OCI-LY7 (cell line): ENCODE measurements at regions not wholly inside any gene's neighbourhood (a gene's known extent, or its start where the extent isn't known, plus 50 kb on each side); places are given as distances from the start of the nearest gene placed in this dataset.

Experiments used
- BruUV-seq: library from RNA; stranded (reverse); fragments of 400-500 nt; replicated peaks from 2 replicates; lab custom pipeline; 2021; lab: Mats Ljungman, UMichigan
- CTCF ChIA-PET: fragments of 300-600 bp; sonication (Branson Sonifier 250); formaldehyde crosslinking; loops from one replicate; lab custom pipeline; 2022; ENCODE audit warnings: antibody characterized with exemption; ENCODE audit not compliant: unreplicated experiment; lab: Charles Lee
- POLR2A ChIA-PET: fragments of 300-600 bp; sonication (Branson Sonifier 250); formaldehyde crosslinking; loops from one replicate; lab custom pipeline; 2022; ENCODE audit warnings: antibody characterized with exemption; lab: Charles Lee
- DNase-seq: peaks from one replicate; pipeline ENCODE4 v3.0.0-alpha.2; 2015; ENCODE audit warnings: low spot score
- H2AFZ ChIP-seq: fragments of 200-600 bp; sonication (generic), shearing (Covaris generic); 2 replicates; pipeline ENCODE4 v1.6.1; 2014; ENCODE audit warnings: mild to moderate bottlenecking, antibody characterized with exemption, low read length, moderate library complexity
- H3K27ac ChIP-seq: fragments of 200-600 bp; sonication (generic); 2 replicates; pipeline ENCODE4 v1.5.1; 2014; ENCODE audit warnings: mixed run types, low read depth, mild to moderate bottlenecking, moderate library complexity, low read length, inconsistent platforms; ENCODE audit not compliant: poor library complexity, severe bottlenecking
- H3K36me3 ChIP-seq: fragments of 200-600 bp; sonication (generic); 2 replicates; pipeline ENCODE4 v1.6.1; 2014; ENCODE audit warnings: mild to moderate bottlenecking, antibody characterized with exemption, low read length, moderate library complexity, mixed read lengths; ENCODE audit not compliant: insufficient read depth
- H3K4me1 ChIP-seq: fragments of 200-600 bp; sonication (generic); 2 replicates; pipeline ENCODE4 v1.5.1; 2014; ENCODE audit warnings: mild to moderate bottlenecking, low read length; ENCODE audit not compliant: insufficient read depth, poor library complexity, severe bottlenecking
- H3K4me2 ChIP-seq: fragments of 200-600 bp; sonication (generic); 2 replicates; pipeline ENCODE4 v1.6.1; 2014; ENCODE audit warnings: mild to moderate bottlenecking, low read length
- H3K4me3 ChIP-seq: fragments of 200-600 bp; sonication (generic); 2 replicates; pipeline ENCODE4 v1.5.1; 2014; ENCODE audit warnings: mild to moderate bottlenecking, low read depth, low read length; ENCODE audit not compliant: poor library complexity, severe bottlenecking
- H3K79me2 ChIP-seq: fragments of 200-600 bp; sonication (generic); 2 replicates; pipeline ENCODE4 v1.6.1; 2016; ENCODE audit warnings: low read depth, mild to moderate bottlenecking, low read length, moderate library complexity, mixed read lengths; ENCODE audit not compliant: insufficient read depth
- H3K9me2 ChIP-seq: fragments of 200-600 bp; sonication (generic); 2 replicates; pipeline ENCODE4 v1.6.1; 2016; ENCODE audit warnings: mild to moderate bottlenecking, low read length, mixed read lengths; ENCODE audit not compliant: insufficient read depth
- H3K9me3 ChIP-seq: fragments of 200-600 bp; sonication (generic); 2 replicates; pipeline ENCODE4 v1.6.1; 2014; ENCODE audit warnings: mild to moderate bottlenecking, mixed run types, low read length, mixed read lengths
- H4K20me1 ChIP-seq: fragments of 200-600 bp; sonication (generic); 2 replicates; pipeline ENCODE4 v1.6.1; 2014; ENCODE audit warnings: mild to moderate bottlenecking, antibody characterized with exemption, low read length, moderate library complexity, mixed read lengths; ENCODE audit not compliant: insufficient read depth
- CTCF ChIP-seq: fragments of 200-600 bp; sonication (generic); conservative IDR thresholded peaks from 2 replicates; pipeline ENCODE4 v1.5.1; 2014; ENCODE audit warnings: mild to moderate bottlenecking, antibody characterized with exemption, low read length, moderate library complexity, mixed read lengths
- EZH2phosphoT487 ChIP-seq: fragments of 200-600 bp; sonication (generic); IDR thresholded peaks from 2 replicates; pipeline ENCODE4 v1.6.1; 2018; ENCODE audit warnings: low read depth, borderline replicate concordance, mild to moderate bottlenecking, mixed run types, antibody characterized with exemption, low read length, moderate library complexity, mixed read lengths
- intact Hi-C: fragments of 100-400 bp; cut with micrococcal nuclease; formaldehyde crosslinking; loops from one replicate; pipeline ENCODE4 v1.10.0; 2022; ENCODE audit not compliant: unreplicated experiment

GRCh38 chr6:40909811-40910210 lies 129.2 kb downstream of the UNC5CL start:
- no peaks in the 10 kb centered on the region for H3K9me2 ChIP-seq
- H3K9me3 ChIP-seq = no peaks in the 10 kb centered on the region
- no peaks in the 10 kb centered on the region for H3K79me2 ChIP-seq
- H3K36me3 ChIP-seq = no peaks in the 10 kb centered on the region
- H3K4me2 ChIP-seq = no peak overlapping the region
- no TSS peak for BruUV-seq
- POLR2A ChIA-PET = interaction anchor here (0.7 kb wide), 1 partner anchor 722 kb away, joined by 3 read pairs; no protein-coding TSS in a partner anchor
- H3K4me1 ChIP-seq = no peaks in the 10 kb centered on the region
- no peak for DNase-seq
- CTCF ChIA-PET = no interaction called here
- no peak overlapping the region for H2AFZ ChIP-seq
- no peak overlapping the region for H3K4me3 ChIP-seq
- TF ChIP-seq EZH2phosphoT487 = no peak
- no peak for TF ChIP-seq CTCF
- H3K27ac ChIP-seq = no peak overlapping the region
- H4K20me1 ChIP-seq = no peaks in the 10 kb centered on the region
- intact Hi-C loops = no loop called here

- no peaks in the 10 kb centered on the region for H3K36me3 ChIP-seq
- H3K27ac ChIP-seq = no peak overlapping the region
- H3K4me3 ChIP-seq = no peak overlapping the region
- intact Hi-C loops = no loop called here
- no peaks in the 10 kb centered on the region for H3K79me2 ChIP-seq
- DNase-seq = no peak
- TF ChIP-seq CTCF (no peak), EZH2phosphoT487 (no peak)
- BruUV-seq = no TSS peak
- no peaks in the 10 kb centered on the region for H3K9me2 ChIP-seq
- H2AFZ ChIP-seq = no peak overlapping the region
- no peaks in the 10 kb centered on the region for H3K9me3 ChIP-seq
- POLR2A ChIA-PET = no interaction called here
- no peaks in the 10 kb centered on the region for H4K20me1 ChIP-seq
- no peaks in the 10 kb centered on the region for H3K4me1 ChIP-seq
- CTCF ChIA-PET = no interaction called here
- H3K4me2 ChIP-seq = no peak overlapping the region
Measured at GRCh38 chr6:40907198-40907701, 131.8 kb downstream of the UNC5CL start.

- Histone ChIP-seq H3K9me2 (no peaks in the 10 kb centered on the region), H3K4me3 (no peak overlapping the region), H3K4me2 (no peak overlapping the region), H3K4me1 (no peaks in the 10 kb centered on the region), H3K9me3 (no peaks in the 10 kb centered on the region), H3K79me2 (no peaks in the 10 kb centered on the region), H3K27ac (no peak overlapping the region), H4K20me1 (no peaks in the 10 kb centered on the region), H2AFZ (no peak overlapping the region), H3K36me3 (no peaks in the 10 kb centered on the region)
- TF ChIP-seq EZH2phosphoT487 = no peak
- no peak for TF ChIP-seq CTCF
- CTCF ChIA-PET = no interaction called here
- BruUV-seq = no TSS peak
- intact Hi-C loops = no loop called here
- no peak for DNase-seq
- POLR2A ChIA-PET = interaction anchor here (0.5 kb wide), 1 partner anchor 108 kb away, joined by 3 read pairs; no protein-coding TSS in a partner anchor
Measured at GRCh38 chr6:40906759-40907158, 132.3 kb downstream of the UNC5CL start.
